ENCODE measurements at regions not wholly inside any gene's neighbourhood (a gene's known extent, or its start where the extent isn't known, plus 50 kb on each side); places are given as distances from the start of the nearest gene placed in this dataset.

GRCh38 chrX:4944767-4945166 lies 1231.3 kb upstream of the PRKX start:
- TF ChIP-seq CTCF (IDR thresholded peaks at IDR 0.05) = no peak
- TF ChIP-seq POLR2A (IDR thresholded peaks at IDR 0.05) = no peak

Data from Peyer's patch (tissue), 4 donors.